Uterus (tissue), 3 donors: ENCODE measurements at regions not wholly inside any gene's neighbourhood (a gene's known extent, or its start where the extent isn't known, plus 50 kb on each side); places are given as distances from the start of the nearest gene placed in this dataset.
"Not testable (repeated sequence)": the region's sequence is repeated elsewhere in the genome, so short reads cannot be mapped to it uniquely, and the experiment has no call there.

Source experiments
- DNase-seq, 2 donors: peaks; one replicate each; pipeline ENCODE4 v3.0.0-alpha.2; 2019 to 2020
- H3K27ac ChIP-seq, 2 donors: fragments of 200-600 bp; sonication (generic); 1 replicate in 1 of 2; 2 replicates in 1 of 2; pipeline ENCODE4 v1.5.1; 2016 to 2018
- H3K27me3 ChIP-seq, 2 donors: fragments of 200-600 bp; sonication (generic); one replicate each; pipeline ENCODE4 v1.5.1; 2018 to 2019; ENCODE audit warnings: control low read depth in 1 of 2
- H3K36me3 ChIP-seq, 2 donors: fragments of 200-600 bp; sonication (generic); one replicate each; pipeline ENCODE4 v1.5.1; 2019; ENCODE audit warnings: control low read depth in 1 of 2
- H3K4me1 ChIP-seq, 2 donors: fragments of 200-600 bp; sonication (generic); one replicate each; pipeline ENCODE4 v1.5.1; 2018 to 2019; ENCODE audit warnings: control low read depth in 1 of 2
- H3K4me3 ChIP-seq, 2 donors: fragments of 200-600 bp; sonication (generic); 1 replicate in 1 of 2; 2 replicates in 1 of 2; pipeline ENCODE4 v1.5.1; 2018 to 2019; ENCODE audit warnings: mild to moderate bottlenecking in 1 of 2
- H3K9me3 ChIP-seq, 2 donors: fragments of 200-600 bp; sonication (generic); one replicate each; pipeline ENCODE4 v1.5.1; 2019; ENCODE audit warnings: control low read depth in 1 of 2
- POLR2A ChIP-seq, 2 donors: fragments of 450-650 bp; IDR thresholded peaks; one replicate each; pipeline ENCODE4 v1.6.1; 2016; ENCODE audit warnings: antibody characterized with exemption in 2 of 2, mild to moderate bottlenecking in 1 of 2, moderate library complexity in 1 of 2
- intact Hi-C: fragments of 100-400 bp; cut with DNase I; formaldehyde crosslinking; loops from one replicate; pipeline ENCODE4 v1.15.1; 2023; ENCODE audit warnings: low total_unique reads
- TF ChIP-seq, protein P1 (sequence below), 4 experiments: fragments of 200-600 bp in 2 of 4; fragments of 450-650 bp in 2 of 4; sonication (generic) in 2 of 4; IDR thresholded peaks; one replicate each; pipeline ENCODE4 v1.5.1; 2016 to 2019; ENCODE audit warnings: antibody characterized with exemption in 4 of 4, mild to moderate bottlenecking in 2 of 4, moderate library complexity in 1 of 4
- donor health status: DM: yes; HTN: yes; CAD: no.

DNA sequence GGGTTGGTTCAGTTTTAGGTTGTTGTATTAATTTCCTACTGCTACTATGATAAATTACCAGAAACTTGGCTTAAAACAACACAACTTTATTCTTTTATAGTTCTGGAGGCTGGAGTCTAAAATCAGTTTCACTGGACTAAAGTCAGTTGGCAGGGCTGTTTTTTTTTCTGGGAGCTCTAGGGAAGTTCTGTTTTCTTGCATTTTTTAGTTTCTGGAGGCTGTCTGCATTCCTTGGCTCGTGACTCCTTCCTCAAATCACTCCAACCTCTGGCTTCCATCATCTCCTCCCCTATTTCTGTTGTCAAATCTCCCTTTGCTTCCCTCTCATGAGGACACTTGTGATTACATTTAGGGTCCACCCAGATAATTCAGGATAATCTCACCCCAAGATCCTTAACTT lies 51.3 kb upstream of the SUB1 start:
- TF ChIP-seq, protein P1, sequence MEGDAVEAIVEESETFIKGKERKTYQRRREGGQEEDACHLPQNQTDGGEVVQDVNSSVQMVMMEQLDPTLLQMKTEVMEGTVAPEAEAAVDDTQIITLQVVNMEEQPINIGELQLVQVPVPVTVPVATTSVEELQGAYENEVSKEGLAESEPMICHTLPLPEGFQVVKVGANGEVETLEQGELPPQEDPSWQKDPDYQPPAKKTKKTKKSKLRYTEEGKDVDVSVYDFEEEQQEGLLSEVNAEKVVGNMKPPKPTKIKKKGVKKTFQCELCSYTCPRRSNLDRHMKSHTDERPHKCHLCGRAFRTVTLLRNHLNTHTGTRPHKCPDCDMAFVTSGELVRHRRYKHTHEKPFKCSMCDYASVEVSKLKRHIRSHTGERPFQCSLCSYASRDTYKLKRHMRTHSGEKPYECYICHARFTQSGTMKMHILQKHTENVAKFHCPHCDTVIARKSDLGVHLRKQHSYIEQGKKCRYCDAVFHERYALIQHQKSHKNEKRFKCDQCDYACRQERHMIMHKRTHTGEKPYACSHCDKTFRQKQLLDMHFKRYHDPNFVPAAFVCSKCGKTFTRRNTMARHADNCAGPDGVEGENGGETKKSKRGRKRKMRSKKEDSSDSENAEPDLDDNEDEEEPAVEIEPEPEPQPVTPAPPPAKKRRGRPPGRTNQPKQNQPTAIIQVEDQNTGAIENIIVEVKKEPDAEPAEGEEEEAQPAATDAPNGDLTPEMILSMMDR (IDR thresholded peaks at IDR 0.05): no peak
- no peak for TF ChIP-seq POLR2A (IDR thresholded peaks at IDR 0.05)
- H3K4me3 ChIP-seq: no peak overlapping the region
- no peaks in the 10 kb centered on the region for H3K4me1 ChIP-seq
- H3K36me3 ChIP-seq: no peaks in the 10 kb centered on the region
- peak; percentile 51 to 56 for DNase-seq
- H3K27ac ChIP-seq: peak overlapping the region; percentile 63 to 69
- no peaks in the 10 kb centered on the region for H3K9me3 ChIP-seq
- H3K27me3 ChIP-seq: no peaks in the 10 kb centered on the region
- intact Hi-C loops: no loop called here

DNA sequence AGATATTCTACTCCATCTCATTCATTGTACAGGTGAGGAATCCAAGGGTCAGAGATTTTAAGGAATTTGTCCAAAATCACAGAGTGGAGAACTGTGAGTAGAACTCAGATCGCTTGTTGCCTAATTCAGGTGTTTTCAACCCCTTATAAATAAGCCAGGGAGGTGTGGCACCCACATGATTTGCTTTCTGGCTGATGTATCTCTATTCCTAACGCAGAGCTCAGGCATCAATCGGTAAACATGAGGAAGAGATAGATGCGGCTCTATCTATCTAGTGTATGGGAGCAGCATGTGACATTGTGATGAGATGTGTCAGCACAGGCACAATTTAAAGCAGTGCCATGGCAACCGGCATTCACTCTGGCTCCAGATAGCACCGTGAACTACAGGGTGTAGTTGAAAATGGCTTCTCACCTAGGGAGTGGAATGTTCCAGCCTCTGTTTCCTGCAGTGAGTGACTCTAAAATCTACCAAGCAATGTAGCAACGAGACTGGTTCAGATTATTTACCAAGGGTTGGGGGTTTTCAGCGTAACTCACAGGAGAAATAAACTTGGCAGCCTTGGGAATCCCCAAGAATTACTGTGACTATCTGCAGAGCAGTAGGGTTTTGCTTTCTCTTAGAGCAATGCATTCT lies 53.4 kb upstream of the SUB1 start:
- Histone ChIP-seq H3K27ac (no peak overlapping the region), H3K9me3 (no peaks in the 10 kb centered on the region), H3K4me1 (no peaks in the 10 kb centered on the region), H3K36me3 (no peaks in the 10 kb centered on the region), H3K4me3 (no peak overlapping the region), H3K27me3 (no peaks in the 10 kb centered on the region)
- no peak for DNase-seq
- intact Hi-C loops: no loop called here
- TF ChIP-seq, protein P1 (IDR thresholded peaks at IDR 0.05): no peak
- TF ChIP-seq POLR2A (IDR thresholded peaks at IDR 0.05): no peak

- H3K27me3 ChIP-seq, H3K4me1 ChIP-seq, H3K4me3 ChIP-seq, H3K36me3 ChIP-seq, H3K9me3 ChIP-seq, DNase-seq, intact Hi-C loops, H3K27ac ChIP-seq: not testable (repeated sequence)
These were observed 58.0 kb upstream of the SUB1 start for GRCh38 chr5:32527321-32527720.

DNA sequence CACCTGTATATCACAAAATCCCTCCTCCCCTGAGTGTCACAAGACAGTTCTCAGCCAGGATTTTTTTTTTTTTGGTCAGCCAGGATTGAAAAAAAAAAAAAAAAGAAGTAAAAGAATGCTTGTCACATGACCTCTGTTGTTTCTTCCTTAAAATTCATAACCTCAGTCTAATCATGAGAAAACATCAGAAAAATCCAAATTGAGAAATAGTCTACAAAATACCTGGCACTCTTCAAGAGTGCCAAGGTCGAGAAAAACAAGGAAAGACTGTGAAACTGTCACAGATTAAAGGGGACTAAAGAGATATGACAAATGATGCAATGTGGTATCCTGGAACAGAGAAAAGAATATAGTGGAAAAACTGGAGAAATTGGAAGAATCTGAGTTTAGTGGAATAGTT lies 58.5 kb upstream of the SUB1 start:
- intact Hi-C loops: no loop called here
- DNase-seq: no peak

GRCh38 chr5:32523625-32524024 lies 61.7 kb upstream of the SUB1 start:
- Histone ChIP-seq H3K9me3 (no peaks in the 10 kb centered on the region), H3K27ac (no peak overlapping the region), H3K27me3 (no peaks in the 10 kb centered on the region), H3K4me3 (no peak overlapping the region), H3K4me1 (no peaks in the 10 kb centered on the region), H3K36me3 (no peaks in the 10 kb centered on the region)
- no peak for TF ChIP-seq POLR2A (IDR thresholded peaks at IDR 0.05)
- TF ChIP-seq, protein P1 (IDR thresholded peaks at IDR 0.05): no peak
- no peak for DNase-seq
- intact Hi-C loops: no loop called here

More for the DNA sequence above, 58.5 kb upstream of the SUB1 start:
- Histone ChIP-seq H3K36me3 (no peaks in the 10 kb centered on the region), H3K4me3 (no peak overlapping the region), H3K27ac (no peak overlapping the region), H3K27me3 (no peaks in the 10 kb centered on the region), H3K9me3 (no peaks in the 10 kb centered on the region), H3K4me1 (no peaks in the 10 kb centered on the region)
- TF ChIP-seq POLR2A (IDR thresholded peaks at IDR 0.05): no peak
- TF ChIP-seq, protein P1 (IDR thresholded peaks at IDR 0.05): no peak
